ENCODE measurements at regions not wholly inside any gene's neighbourhood (a gene's known extent, or its start where the extent isn't known, plus 50 kb on each side); places are given as distances from the start of the nearest gene placed in this dataset.

DNA sequence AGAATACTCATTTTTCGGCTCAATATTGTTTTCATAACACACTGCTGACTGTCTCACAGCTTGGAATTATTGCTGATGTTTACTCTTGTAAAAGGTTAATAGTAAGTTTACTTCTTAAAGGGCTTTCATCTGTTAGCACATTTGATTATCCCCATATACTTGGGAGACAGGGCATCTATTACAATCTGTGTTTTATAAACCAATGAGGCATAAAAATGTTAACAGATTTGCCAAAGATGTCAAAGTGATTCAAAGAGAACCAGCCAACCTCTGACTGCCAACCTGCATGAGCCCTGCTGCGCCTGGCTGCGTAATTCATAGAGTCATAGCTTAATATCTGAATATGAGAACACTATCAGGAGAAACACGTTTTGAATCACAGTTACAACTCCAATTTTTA is 665.6 kb downstream of the TRIML1 start:
- Histone ChIP-seq H3K36me3 (ENCODE audit: control insufficient read depth in 2 of 3, insufficient read depth in 3 of 3, low read length in 3 of 3) (no peaks in the 10 kb centered on the region), H3K4me1 (ENCODE audit: control insufficient read depth in 2 of 2, insufficient read depth in 2 of 2, low read length in 2 of 2) (no peaks in the 10 kb centered on the region), H3K27me3 (ENCODE audit: control insufficient read depth in 2 of 2, insufficient read depth in 2 of 2, low read length in 2 of 2) (no peaks in the 10 kb centered on the region), H3K27ac (ENCODE audit: low read depth, low read length) (no peak overlapping the region), H3K9me3 (ENCODE audit: control insufficient read depth in 2 of 3, low read length in 3 of 3) (no peaks in the 10 kb centered on the region), H3K4me3 (ENCODE audit: low read length) (no peak overlapping the region)
- intact Hi-C loops (cut with micrococcal nuclease), result no loop called here
- Mint-ChIP-seq H3K36me3 (no peaks in the 10 kb centered on the region), H3K27ac (no peak overlapping the region), H3K27me3 (no peaks in the 10 kb centered on the region), H3K4me3 (no peak overlapping the region), H3K4me1 (no peaks in the 10 kb centered on the region), H3K9me3 (peaks cover 0 to 10% (median 2%) of the 10 kb centered on the region in 11 donors)
- POLR2A ChIA-PET, result no interaction called here
- CTCF ChIA-PET, result no interaction called here
- DNase-seq (no peak), ATAC-seq (no peak)

DNA sequence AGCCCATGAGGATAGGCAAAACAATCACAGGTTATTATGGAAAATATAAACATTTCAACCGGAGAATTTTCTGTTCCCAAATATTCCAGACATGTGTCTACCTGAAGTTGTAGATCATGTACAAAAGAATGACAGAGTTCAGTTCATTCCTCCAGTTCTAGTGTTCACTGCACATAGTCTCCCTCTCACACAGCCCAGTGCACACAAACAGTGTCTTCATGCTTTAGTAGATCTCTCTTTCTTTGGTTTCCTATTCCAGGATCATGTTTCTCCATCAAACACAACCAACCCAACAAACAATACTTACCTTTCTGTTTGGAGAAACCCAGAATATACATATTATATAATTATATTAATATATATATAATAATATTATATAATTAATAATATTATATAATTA is 671.9 kb downstream of the TRIML1 start:
- CTCF ChIA-PET, result no interaction called here
- Histone ChIP-seq H3K27me3 (ENCODE audit: control insufficient read depth in 2 of 2, insufficient read depth in 2 of 2, low read length in 2 of 2) (no peaks in the 10 kb centered on the region), H3K36me3 (ENCODE audit: control insufficient read depth in 2 of 3, insufficient read depth in 3 of 3, low read length in 3 of 3) (no peaks in the 10 kb centered on the region), H3K4me3 (ENCODE audit: low read length) (no peak overlapping the region), H3K27ac (ENCODE audit: low read depth, low read length) (no peak overlapping the region), H3K9me3 (ENCODE audit: control insufficient read depth in 2 of 3, low read length in 3 of 3) (no peaks in the 10 kb centered on the region), H3K4me1 (ENCODE audit: control insufficient read depth in 2 of 2, insufficient read depth in 2 of 2, low read length in 2 of 2) (no peaks in the 10 kb centered on the region)
- POLR2A ChIA-PET, result no interaction called here
- Mint-ChIP-seq H3K4me1 (no peaks in the 10 kb centered on the region), H3K27ac (no peak overlapping the region), H3K9me3 (peaks cover 0 to 13% (median 3%) of the 10 kb centered on the region in 11 donors), H3K36me3 (no peaks in the 10 kb centered on the region), H3K4me3 (no peak overlapping the region), H3K27me3 (no peaks in the 10 kb centered on the region)
- no peak for DNase-seq
- intact Hi-C loops (cut with micrococcal nuclease), result no loop called here
- ATAC-seq, result no peak

DNA sequence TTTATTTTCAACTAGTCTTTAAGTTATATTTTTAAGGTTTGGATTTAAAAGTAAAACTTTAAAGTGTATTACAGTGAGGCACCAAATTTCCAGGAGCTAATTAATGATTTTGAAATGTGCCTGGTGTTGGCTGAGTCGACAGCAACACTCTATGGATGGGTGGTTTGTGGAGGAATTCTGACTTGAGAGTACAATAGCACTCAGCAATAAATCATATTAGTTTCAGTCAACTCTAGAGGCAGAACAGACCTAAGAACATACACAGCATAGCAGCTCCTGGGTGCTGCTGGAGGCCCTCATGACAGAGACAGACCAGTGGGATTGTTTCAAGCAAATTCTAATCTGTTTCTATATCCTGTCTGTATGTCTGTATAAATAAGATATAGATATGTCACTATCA is 673.4 kb downstream of the TRIML1 start:
- Histone ChIP-seq H3K9me3 (ENCODE audit: control insufficient read depth in 2 of 3, low read length in 3 of 3) (no peaks in the 10 kb centered on the region), H3K27me3 (ENCODE audit: control insufficient read depth in 2 of 2, insufficient read depth in 2 of 2, low read length in 2 of 2) (no peaks in the 10 kb centered on the region), H3K4me3 (ENCODE audit: low read length) (no peak overlapping the region), H3K4me1 (ENCODE audit: control insufficient read depth in 2 of 2, insufficient read depth in 2 of 2, low read length in 2 of 2) (no peaks in the 10 kb centered on the region), H3K27ac (ENCODE audit: low read depth, low read length) (no peak overlapping the region), H3K36me3 (ENCODE audit: control insufficient read depth in 2 of 3, insufficient read depth in 3 of 3, low read length in 3 of 3) (no peaks in the 10 kb centered on the region)
- Mint-ChIP-seq H3K4me3 (no peak overlapping the region), H3K27ac (no peak overlapping the region), H3K9me3 (peaks cover 0 to 13% (median 6%) of the 10 kb centered on the region in 11 donors), H3K27me3 (no peaks in the 10 kb centered on the region), H3K4me1 (no peaks in the 10 kb centered on the region), H3K36me3 (no peaks in the 10 kb centered on the region)
- no peak for ATAC-seq
- ChIA-PET CTCF (no interaction called here), POLR2A (no interaction called here)
- no peak for DNase-seq
- intact Hi-C loops (cut with micrococcal nuclease), result no loop called here

DNA sequence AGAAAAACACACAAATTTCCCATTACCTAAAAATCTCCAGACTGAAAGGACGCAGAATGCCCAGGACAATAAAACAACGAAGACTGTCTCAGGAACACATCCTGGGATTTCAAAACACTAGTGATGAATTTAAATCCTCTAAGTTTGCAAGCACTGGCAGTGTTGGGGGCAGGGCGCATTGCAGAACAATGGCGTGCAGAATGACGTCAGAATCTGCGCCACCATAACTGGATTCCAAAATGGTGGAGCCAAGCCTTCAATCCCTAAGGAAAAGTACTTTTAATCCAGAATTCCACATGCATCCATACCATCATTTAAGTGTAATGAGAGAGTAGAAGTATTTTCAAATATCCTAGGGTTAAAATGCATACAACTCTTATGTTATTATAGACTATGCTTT is 679.1 kb downstream of the TRIML1 start:
- CTCF ChIA-PET, result no interaction called here

DNA sequence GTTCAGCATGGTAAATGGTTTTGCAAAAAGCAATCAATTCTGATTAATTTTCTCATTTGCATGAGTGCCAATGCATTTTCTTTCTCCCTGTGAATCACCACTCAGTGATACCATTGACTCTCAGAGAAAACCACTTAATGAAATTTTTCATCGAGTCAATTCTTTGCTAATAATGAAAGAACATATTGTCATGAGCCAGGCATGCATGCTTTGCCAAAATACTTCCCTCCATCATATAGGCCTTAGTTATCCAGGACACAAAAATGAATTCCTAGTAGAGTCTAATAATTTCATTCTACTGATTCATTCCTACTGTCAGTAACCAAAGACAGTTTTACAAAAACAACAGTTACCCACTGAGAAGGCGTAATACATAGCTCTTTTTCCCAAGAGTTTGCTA is 680.0 kb downstream of the TRIML1 start:
- DNase-seq, result no peak
- Mint-ChIP-seq H3K27me3 (no peaks in the 10 kb centered on the region), H3K27ac (no peak overlapping the region), H3K36me3 (no peaks in the 10 kb centered on the region), H3K4me3 (no peak overlapping the region), H3K9me3 (peaks cover 0 to 12% (median 5%) of the 10 kb centered on the region in 11 donors), H3K4me1 (no peaks in the 10 kb centered on the region)
- ATAC-seq, result no peak
- ChIA-PET CTCF (no interaction called here), POLR2A (no interaction called here)
- H3K27me3 ChIP-seq (ENCODE audit: control insufficient read depth in 2 of 2, insufficient read depth in 2 of 2, low read length in 2 of 2), result no peaks in the 10 kb centered on the region
- no peak overlapping the region for H3K4me3 ChIP-seq (ENCODE audit: low read length)
- intact Hi-C loops (cut with micrococcal nuclease), result no loop called here
- no peaks in the 10 kb centered on the region for H3K36me3 ChIP-seq (ENCODE audit: control insufficient read depth in 2 of 3, insufficient read depth in 3 of 3, low read length in 3 of 3)
- H3K9me3 ChIP-seq (ENCODE audit: control insufficient read depth in 2 of 3, low read length in 3 of 3), result no peaks in the 10 kb centered on the region
- H3K27ac ChIP-seq (ENCODE audit: low read depth, low read length), result no peak overlapping the region
- H3K4me1 ChIP-seq (ENCODE audit: control insufficient read depth in 2 of 2, insufficient read depth in 2 of 2, low read length in 2 of 2), result no peaks in the 10 kb centered on the region

More for the DNA sequence above, 679.1 kb downstream of the TRIML1 start:
- DNase-seq (no peak), ATAC-seq (no peak)
- Mint-ChIP-seq H3K9me3 (peaks cover 0 to 12% (median 6%) of the 10 kb centered on the region in 11 donors), H3K36me3 (no peaks in the 10 kb centered on the region), H3K4me1 (no peaks in the 10 kb centered on the region), H3K27ac (no peak overlapping the region), H3K4me3 (no peak overlapping the region), H3K27me3 (no peaks in the 10 kb centered on the region)
- no peak overlapping the region for H3K4me3 ChIP-seq (ENCODE audit: low read length)
- H3K36me3 ChIP-seq (ENCODE audit: control insufficient read depth in 2 of 3, insufficient read depth in 3 of 3, low read length in 3 of 3), result no peaks in the 10 kb centered on the region
- H3K4me1 ChIP-seq (ENCODE audit: control insufficient read depth in 2 of 2, insufficient read depth in 2 of 2, low read length in 2 of 2), result no peaks in the 10 kb centered on the region
- H3K27me3 ChIP-seq (ENCODE audit: control insufficient read depth in 2 of 2, insufficient read depth in 2 of 2, low read length in 2 of 2), result no peaks in the 10 kb centered on the region
- no peaks in the 10 kb centered on the region for H3K9me3 ChIP-seq (ENCODE audit: control insufficient read depth in 2 of 3, low read length in 3 of 3)
- POLR2A ChIA-PET, result no interaction called here
- H3K27ac ChIP-seq (ENCODE audit: low read depth, low read length), result no peak overlapping the region
- intact Hi-C loops (cut with micrococcal nuclease), result no loop called here

DNA sequence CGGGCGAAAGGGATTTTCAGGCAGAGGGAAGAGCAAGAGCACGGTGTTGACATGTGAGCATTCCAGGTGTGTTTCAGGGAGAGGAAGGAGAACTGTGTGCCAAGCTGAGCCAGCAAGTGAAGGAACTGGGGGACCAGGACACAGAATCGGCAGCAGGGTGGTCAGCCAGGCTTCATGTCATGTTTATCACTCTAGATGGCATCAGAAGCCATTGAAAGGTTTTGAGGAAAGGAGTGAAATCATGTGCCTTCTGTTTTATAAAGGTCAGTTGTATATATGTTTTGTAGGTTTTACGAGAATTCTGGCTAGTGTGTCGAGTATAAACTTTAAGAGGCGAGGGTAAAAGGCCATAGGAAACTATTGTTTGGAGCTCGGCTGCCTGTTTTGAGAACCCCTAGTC is 682.3 kb downstream of the TRIML1 start:
- H3K27ac ChIP-seq (ENCODE audit: low read depth, low read length), result no peak overlapping the region
- no peaks in the 10 kb centered on the region for H3K36me3 ChIP-seq (ENCODE audit: control insufficient read depth in 2 of 3, insufficient read depth in 3 of 3, low read length in 3 of 3)
- no peaks in the 10 kb centered on the region for H3K9me3 ChIP-seq (ENCODE audit: control insufficient read depth in 2 of 3, low read length in 3 of 3)
- intact Hi-C loops (cut with micrococcal nuclease), result no loop called here
- peaks cover 0 to 12% (median 5%) of the 10 kb centered on the region in 11 donors for H3K9me3 Mint-ChIP-seq
- ChIA-PET CTCF (no interaction called here), POLR2A (no interaction called here)
- no peaks in the 10 kb centered on the region for H3K27me3 Mint-ChIP-seq
- H3K36me3 Mint-ChIP-seq, result no peaks in the 10 kb centered on the region
- H3K4me1 Mint-ChIP-seq, result no peaks in the 10 kb centered on the region
- no peak overlapping the region for H3K27ac Mint-ChIP-seq
- H3K4me3 ChIP-seq (ENCODE audit: low read length), result no peak overlapping the region
- no peak for ATAC-seq
- H3K4me1 ChIP-seq (ENCODE audit: control insufficient read depth in 2 of 2, insufficient read depth in 2 of 2, low read length in 2 of 2), result no peaks in the 10 kb centered on the region
- H3K4me3 Mint-ChIP-seq, result no peak overlapping the region
- DNase-seq, result no peak
- H3K27me3 ChIP-seq (ENCODE audit: control insufficient read depth in 2 of 2, insufficient read depth in 2 of 2, low read length in 2 of 2), result no peaks in the 10 kb centered on the region

DNA sequence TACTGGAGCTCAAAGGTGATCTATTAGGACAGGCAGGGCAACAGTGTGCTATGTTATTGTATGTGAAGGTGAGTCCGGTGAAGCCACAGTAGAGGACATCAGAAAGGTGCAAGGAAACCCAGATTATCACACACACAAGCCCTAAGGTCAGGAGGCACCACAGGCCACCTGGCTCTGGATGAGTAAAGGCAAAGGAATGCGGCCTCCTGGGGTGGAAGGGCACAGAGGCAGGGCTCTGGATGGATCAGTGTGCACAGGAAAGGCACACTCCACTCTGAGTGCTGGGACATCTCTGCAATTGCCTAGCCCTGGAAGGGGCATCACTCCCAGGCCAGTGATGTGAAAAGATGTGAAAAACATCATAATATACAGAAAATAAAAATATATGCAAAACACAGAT is 683.5 kb downstream of the TRIML1 start:
- Histone ChIP-seq H3K36me3 (ENCODE audit: control insufficient read depth in 2 of 3, insufficient read depth in 3 of 3, low read length in 3 of 3) (no peaks in the 10 kb centered on the region), H3K4me1 (ENCODE audit: control insufficient read depth in 2 of 2, insufficient read depth in 2 of 2, low read length in 2 of 2) (no peaks in the 10 kb centered on the region), H3K27me3 (ENCODE audit: control insufficient read depth in 2 of 2, insufficient read depth in 2 of 2, low read length in 2 of 2) (no peaks in the 10 kb centered on the region), H3K4me3 (ENCODE audit: low read length) (no peak overlapping the region), H3K27ac (ENCODE audit: low read depth, low read length) (no peak overlapping the region), H3K9me3 (ENCODE audit: control insufficient read depth in 2 of 3, low read length in 3 of 3) (no peaks in the 10 kb centered on the region)
- POLR2A ChIA-PET, result no interaction called here
- Mint-ChIP-seq H3K27me3 (no peaks in the 10 kb centered on the region), H3K27ac (no peak overlapping the region), H3K4me3 (no peak overlapping the region), H3K36me3 (no peaks in the 10 kb centered on the region), H3K4me1 (no peaks in the 10 kb centered on the region), H3K9me3 (peaks cover 0 to 7% (median 2%) of the 10 kb centered on the region in 11 donors)
- intact Hi-C loops (cut with micrococcal nuclease), result no loop called here
- no peak for ATAC-seq
- no peak for DNase-seq
- CTCF ChIA-PET, result no interaction called here
